ENCODE measurements at regions not wholly inside any gene's neighbourhood (a gene's known extent, or its start where the extent isn't known, plus 50 kb on each side); places are given as distances from the start of the nearest gene placed in this dataset.

DNA sequence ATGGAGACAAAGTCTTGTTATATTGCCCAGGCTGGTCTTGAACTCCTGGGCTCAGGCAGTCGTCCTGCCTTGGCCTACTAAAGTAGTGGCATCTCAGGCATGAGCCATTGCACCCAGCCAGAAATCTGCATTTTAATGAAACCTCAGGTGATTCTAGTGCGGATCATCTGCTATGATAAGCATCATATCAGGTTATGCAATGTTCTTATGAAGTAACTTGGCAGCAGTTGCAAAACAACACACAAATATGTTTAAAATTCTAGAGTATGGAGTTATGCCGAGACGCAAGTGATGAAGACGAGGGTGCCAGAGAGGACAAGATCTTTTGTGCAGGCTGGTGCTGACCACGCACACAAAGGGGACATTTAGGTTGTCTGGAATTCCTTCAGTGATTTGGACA is 153.2 kb upstream of the MEF2C start:
- 78 to 85% (median 83%) methylated on average over 6 of the region's 6 CpGs for WGBS, 5 donors
- H3K27me3 ChIP-seq (replicated peaks in 1 of 7) = no peaks in the 10 kb centered on the region
- no peak for TF ChIP-seq POLR2AphosphoS5 (IDR thresholded peaks at IDR 0.05)
- TF ChIP-seq, protein P1, sequence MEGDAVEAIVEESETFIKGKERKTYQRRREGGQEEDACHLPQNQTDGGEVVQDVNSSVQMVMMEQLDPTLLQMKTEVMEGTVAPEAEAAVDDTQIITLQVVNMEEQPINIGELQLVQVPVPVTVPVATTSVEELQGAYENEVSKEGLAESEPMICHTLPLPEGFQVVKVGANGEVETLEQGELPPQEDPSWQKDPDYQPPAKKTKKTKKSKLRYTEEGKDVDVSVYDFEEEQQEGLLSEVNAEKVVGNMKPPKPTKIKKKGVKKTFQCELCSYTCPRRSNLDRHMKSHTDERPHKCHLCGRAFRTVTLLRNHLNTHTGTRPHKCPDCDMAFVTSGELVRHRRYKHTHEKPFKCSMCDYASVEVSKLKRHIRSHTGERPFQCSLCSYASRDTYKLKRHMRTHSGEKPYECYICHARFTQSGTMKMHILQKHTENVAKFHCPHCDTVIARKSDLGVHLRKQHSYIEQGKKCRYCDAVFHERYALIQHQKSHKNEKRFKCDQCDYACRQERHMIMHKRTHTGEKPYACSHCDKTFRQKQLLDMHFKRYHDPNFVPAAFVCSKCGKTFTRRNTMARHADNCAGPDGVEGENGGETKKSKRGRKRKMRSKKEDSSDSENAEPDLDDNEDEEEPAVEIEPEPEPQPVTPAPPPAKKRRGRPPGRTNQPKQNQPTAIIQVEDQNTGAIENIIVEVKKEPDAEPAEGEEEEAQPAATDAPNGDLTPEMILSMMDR (IDR thresholded peaks at IDR 0.05 in 8 of 11, conservative IDR thresholded peaks at IDR 0.05 in 3 of 11) = no peak
- no peak for TF ChIP-seq POLR2A (IDR thresholded peaks at IDR 0.05)
- H3K27ac ChIP-seq = no peak overlapping the region
- peaks cover 0 to 7% (median 2%) of the 10 kb centered on the region in 6 donors for H3K4me1 ChIP-seq
- no peaks in the 10 kb centered on the region for H3K36me3 ChIP-seq
- no peaks in the 10 kb centered on the region for H3K9me3 ChIP-seq
- H3K4me3 ChIP-seq = no peak overlapping the region
- no peak for DNase-seq
- intact Hi-C loops (cut with DNase I; ENCODE audit: low total_unique reads) = no loop called here

DNA sequence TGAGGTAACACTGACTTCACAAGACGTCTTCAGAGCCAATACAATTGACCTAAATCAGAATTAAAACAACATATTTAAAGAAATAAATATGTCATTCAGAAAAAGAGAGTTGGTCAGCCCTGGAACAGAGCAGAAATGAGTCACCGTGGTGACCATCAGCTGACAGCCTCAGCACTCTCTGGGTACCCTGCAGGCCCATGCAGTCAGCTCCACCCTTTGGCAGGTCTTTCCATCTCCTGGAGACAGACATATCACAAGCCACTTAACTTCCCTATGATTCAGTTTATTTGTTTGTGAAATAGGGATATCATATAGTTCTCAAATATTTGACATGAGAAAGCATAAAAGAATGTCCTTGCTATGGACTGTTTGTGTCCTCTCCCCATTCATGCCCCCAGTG is 151.6 kb upstream of the MEF2C start:
- H3K4me3 ChIP-seq = no peak overlapping the region
- TF ChIP-seq, protein P1 (IDR thresholded peaks at IDR 0.05 in 8 of 11, conservative IDR thresholded peaks at IDR 0.05 in 3 of 11) = no peak
- no peak for TF ChIP-seq POLR2A (IDR thresholded peaks at IDR 0.05)
- TF ChIP-seq POLR2AphosphoS5 (IDR thresholded peaks at IDR 0.05) = no peak
- H3K36me3 ChIP-seq = no peaks in the 10 kb centered on the region
- intact Hi-C loops (cut with DNase I; ENCODE audit: low total_unique reads) = no loop called here
- H3K4me1 ChIP-seq = peaks cover 0 to 5% (median 0%) of the 10 kb centered on the region in 6 donors
- H3K27me3 ChIP-seq (replicated peaks in 1 of 7) = no peaks in the 10 kb centered on the region
- 88 to 97% (median 92%) methylated on average over 2 of the region's 2 CpGs for WGBS, 5 donors
- no peaks in the 10 kb centered on the region for H3K9me3 ChIP-seq
- H3K27ac ChIP-seq = no peak overlapping the region
- DNase-seq = no peak

DNA sequence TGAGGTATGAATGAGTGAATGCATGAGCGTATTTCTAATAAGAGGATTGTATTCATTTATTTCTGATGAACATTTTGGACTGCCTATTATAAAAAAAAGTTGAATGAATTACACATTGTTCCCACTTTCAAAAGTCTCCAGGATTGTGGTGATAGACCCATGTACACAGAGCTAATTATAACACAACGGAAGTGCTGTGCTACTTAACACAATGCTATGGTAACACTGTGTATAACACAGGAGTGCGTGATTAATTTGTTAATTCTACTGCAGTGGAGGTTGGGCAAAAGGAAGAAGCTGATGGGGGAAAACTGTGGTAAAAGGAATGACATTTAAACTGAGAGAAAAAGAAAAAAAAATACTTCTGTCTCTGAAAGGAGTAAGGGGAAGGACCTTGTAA is 147.8 kb upstream of the MEF2C start:
- TF ChIP-seq, protein P1 (IDR thresholded peaks at IDR 0.05 in 8 of 11, conservative IDR thresholded peaks at IDR 0.05 in 3 of 11) = no peak
- TF ChIP-seq POLR2AphosphoS5 (IDR thresholded peaks at IDR 0.05) = no peak
- no peak for TF ChIP-seq POLR2A (IDR thresholded peaks at IDR 0.05)
- WGBS, 5 donors = 86 to 90% (median 88%) methylated on average over 3 of the region's 3 CpGs
- Histone ChIP-seq H3K27me3 (replicated peaks in 1 of 7) (no peaks in the 10 kb centered on the region), H3K27ac (no peak overlapping the region), H3K9me3 (peaks cover 0 to 12% (median 3%) of the 10 kb centered on the region in 8 donors), H3K4me3 (no peak overlapping the region), H3K36me3 (no peaks in the 10 kb centered on the region), H3K4me1 (no peaks in the 10 kb centered on the region)
- no peak for DNase-seq
- intact Hi-C loops (cut with DNase I; ENCODE audit: low total_unique reads) = no loop called here

DNA sequence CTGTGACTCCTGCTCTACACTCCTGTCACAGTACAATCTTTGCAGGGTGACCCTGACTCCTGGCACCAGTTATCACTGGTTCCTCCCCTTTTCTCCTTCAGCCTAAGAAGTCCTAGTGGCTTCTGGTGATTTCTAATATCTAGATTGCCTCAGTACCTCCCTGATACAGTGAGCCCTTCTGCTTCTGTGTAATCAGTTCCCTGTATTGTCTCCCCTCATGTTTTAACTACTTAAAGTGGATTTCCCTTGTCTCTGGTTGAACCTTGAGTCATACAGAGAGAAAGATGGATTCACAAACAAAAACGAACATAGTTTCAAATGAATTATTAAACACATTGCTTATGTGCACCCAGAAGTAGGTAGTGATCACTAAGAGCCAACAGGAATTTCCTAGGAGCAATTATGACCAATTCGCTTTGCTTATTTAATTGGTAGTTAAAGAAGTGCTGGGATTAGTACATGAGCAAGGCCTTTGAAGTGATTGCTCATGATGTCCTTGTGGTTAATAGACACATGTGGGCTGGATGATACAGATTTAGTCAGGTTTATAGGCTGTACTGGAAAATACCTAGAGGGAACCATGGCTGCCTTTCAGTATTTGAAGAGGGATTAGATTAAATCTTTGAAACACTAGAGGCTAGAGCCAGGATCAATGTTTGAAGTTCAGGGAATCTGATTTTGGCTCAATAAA is 145.8 kb upstream of the MEF2C start:
- no peak overlapping the region for H3K4me3 ChIP-seq
- WGBS, 5 donors = 81 to 90% (median 89%) methylated on average over 2 of the region's 2 CpGs
- no peak for DNase-seq
- TF ChIP-seq, protein P1 (IDR thresholded peaks at IDR 0.05 in 8 of 11, conservative IDR thresholded peaks at IDR 0.05 in 3 of 11) = no peak
- TF ChIP-seq POLR2AphosphoS5 (IDR thresholded peaks at IDR 0.05) (no peak), POLR2A (IDR thresholded peaks at IDR 0.05) (no peak)
- no peak overlapping the region for H3K27ac ChIP-seq
- intact Hi-C loops (cut with DNase I; ENCODE audit: low total_unique reads) = no loop called here
- H3K27me3 ChIP-seq (replicated peaks in 1 of 7) = no peaks in the 10 kb centered on the region
- H3K36me3 ChIP-seq = no peaks in the 10 kb centered on the region
- no peaks in the 10 kb centered on the region for H3K4me1 ChIP-seq
- H3K9me3 ChIP-seq = peaks cover 0 to 12% (median 3%) of the 10 kb centered on the region in 8 donors

Data from spleen (tissue), 11 donors.